Spleen (tissue), 7 donors: ENCODE measurements at regions not wholly inside any gene's neighbourhood (a gene's known extent, or its start where the extent isn't known, plus 50 kb on each side); places are given as distances from the start of the nearest gene placed in this dataset.

Experiments used
- POLR2AphosphoS5 ChIP-seq, 3 donors: sonication (generic); formaldehyde crosslinking; IDR thresholded peaks; one replicate each; pipeline ENCODE4 v1.5.1; 2017; ENCODE audit warnings: antibody characterized with exemption in 3 of 3
- TF ChIP-seq, protein P1 (sequence below), 11 experiments: fragments of 200-600 bp in 7 of 11; fragments of 450-650 bp in 4 of 11; sonication (generic) in 4 of 11; IDR thresholded peaks in 8 of 11; conservative IDR thresholded peaks in 3 of 11; 1 replicate in 7 of 11; 2 replicates in 4 of 11; pipeline versions ENCODE4 v1.4.0 to v1.8.0; 2016 to 2021; ENCODE audit warnings: antibody characterized with exemption in 11 of 11, inconsistent platforms in 4 of 11, mild to moderate bottlenecking in 1 of 11
- donor health status: DM: no; HTN: no; CAD: no; lungs with moderate emphysema.
- donor health status: DM: no; HTN: no; CAD: no.
- donor health status: DM: no; HTN: no; CAD: no.

DNA sequence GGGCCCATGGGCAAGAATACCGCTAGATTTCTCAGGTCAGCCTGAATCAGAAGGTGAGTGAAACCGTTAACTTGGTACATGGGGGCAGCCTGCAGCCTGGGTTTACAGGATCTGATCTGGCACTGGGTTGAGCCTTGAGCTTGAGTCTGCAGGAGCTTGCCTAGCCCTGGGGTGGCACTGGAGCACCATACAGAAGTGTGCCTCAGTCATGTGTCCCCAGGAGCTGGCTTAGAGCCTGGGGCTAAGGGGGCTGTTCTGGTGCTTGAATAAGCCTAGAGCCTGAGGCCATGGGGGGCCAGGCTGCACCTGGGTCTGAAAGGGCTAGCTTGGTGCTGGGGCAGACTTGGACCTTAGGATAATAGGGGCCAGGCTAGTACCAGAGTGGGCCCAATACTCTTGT is 457.2 kb upstream of the PBX1 start:
- TF ChIP-seq, protein P1, sequence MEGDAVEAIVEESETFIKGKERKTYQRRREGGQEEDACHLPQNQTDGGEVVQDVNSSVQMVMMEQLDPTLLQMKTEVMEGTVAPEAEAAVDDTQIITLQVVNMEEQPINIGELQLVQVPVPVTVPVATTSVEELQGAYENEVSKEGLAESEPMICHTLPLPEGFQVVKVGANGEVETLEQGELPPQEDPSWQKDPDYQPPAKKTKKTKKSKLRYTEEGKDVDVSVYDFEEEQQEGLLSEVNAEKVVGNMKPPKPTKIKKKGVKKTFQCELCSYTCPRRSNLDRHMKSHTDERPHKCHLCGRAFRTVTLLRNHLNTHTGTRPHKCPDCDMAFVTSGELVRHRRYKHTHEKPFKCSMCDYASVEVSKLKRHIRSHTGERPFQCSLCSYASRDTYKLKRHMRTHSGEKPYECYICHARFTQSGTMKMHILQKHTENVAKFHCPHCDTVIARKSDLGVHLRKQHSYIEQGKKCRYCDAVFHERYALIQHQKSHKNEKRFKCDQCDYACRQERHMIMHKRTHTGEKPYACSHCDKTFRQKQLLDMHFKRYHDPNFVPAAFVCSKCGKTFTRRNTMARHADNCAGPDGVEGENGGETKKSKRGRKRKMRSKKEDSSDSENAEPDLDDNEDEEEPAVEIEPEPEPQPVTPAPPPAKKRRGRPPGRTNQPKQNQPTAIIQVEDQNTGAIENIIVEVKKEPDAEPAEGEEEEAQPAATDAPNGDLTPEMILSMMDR (IDR thresholded peaks at IDR 0.05 in 8 of 11, conservative IDR thresholded peaks at IDR 0.05 in 3 of 11) = no peak
- no peak for TF ChIP-seq POLR2AphosphoS5 (IDR thresholded peaks at IDR 0.05)
